ENCODE measurements at regions not wholly inside any gene's neighbourhood (a gene's known extent, or its start where the extent isn't known, plus 50 kb on each side); places are given as distances from the start of the nearest gene placed in this dataset.

- Histone ChIP-seq H2BK15ac (ENCODE audit: low read length) (no peak overlapping the region), H4K5ac (ENCODE audit: insufficient read length, low read depth, low read length) (no peak overlapping the region), H3K4ac (replicated peaks; ENCODE audit: insufficient read length, low read depth, low read length) (no peak overlapping the region), H3K36me3 (ENCODE audit: control insufficient read depth in 2 of 4, insufficient read depth in 4 of 4, low read length in 3 of 4) (no peaks in the 10 kb centered on the region), H3K27me3 (replicated peaks in 1 of 4; ENCODE audit: control insufficient read depth in 3 of 4, extremely low read depth in 1 of 4, insufficient read depth in 3 of 4, low read length in 3 of 4) (peaks cover 5 to 14% (median 10%) of the 10 kb centered on the region in 4 experiments; a peak in 6 of 7 replicates), H3K27ac (ENCODE audit: low read depth, low read length) (no peak overlapping the region), H3K23me2 (ENCODE audit: low read depth, low read length) (no peaks in the 10 kb centered on the region), H2BK12ac (ENCODE audit: low read depth, low read length) (no peak overlapping the region), H4K20me1 (replicated peaks in 1 of 2; ENCODE audit: control insufficient read depth in 1 of 2, insufficient read depth in 2 of 2, low read length in 2 of 2) (no peaks in the 10 kb centered on the region), H3K9ac (replicated peaks in 1 of 4; ENCODE audit: extremely low read depth in 1 of 4, low read depth in 3 of 4, low read length in 3 of 4) (no peak overlapping the region), H3K14ac (ENCODE audit: insufficient read length) (no peak overlapping the region), H3K23ac (ENCODE audit: insufficient read length) (no peak overlapping the region), H3K4me3 (ENCODE audit: extremely low read depth in 1 of 4, insufficient read depth in 2 of 4, low read depth in 3 of 4, low read length in 4 of 4) (no peak overlapping the region), H2AFZ (ENCODE audit: low read length) (no peak overlapping the region), H4K91ac (replicated peaks; ENCODE audit: insufficient read length, low read length) (no peak overlapping the region), H3K9me3 (ENCODE audit: insufficient read depth in 2 of 2, low read depth in 1 of 2, low read length in 1 of 2) (no peaks in the 10 kb centered on the region), H3K56ac (replicated peaks; ENCODE audit: insufficient read length, low read depth, low read length) (no peak overlapping the region), H3K18ac (ENCODE audit: extremely low read depth, low read length) (no peak overlapping the region), H3K79me2 (ENCODE audit: control insufficient read depth in 1 of 2, insufficient read depth in 2 of 2, low read length in 2 of 2) (no peaks in the 10 kb centered on the region), H3K4me1 (replicated peaks in 1 of 4; ENCODE audit: control insufficient read depth in 3 of 4, insufficient read depth in 4 of 4, low read length in 3 of 4) (peaks cover 0 to 3% (median 0%) of the 10 kb centered on the region in 4 experiments; a peak in 1 of 7 replicates), H2AK5ac (ENCODE audit: low read depth, low read length) (no peak overlapping the region), H3K4me2 (ENCODE audit: insufficient read depth in 1 of 2, low read depth in 2 of 2, low read length in 2 of 2) (no peak overlapping the region), H3K79me1 (ENCODE audit: low read depth, low read length) (no peaks in the 10 kb centered on the region), H2BK5ac (ENCODE audit: low read depth, low read length) (no peak overlapping the region), H4K8ac (ENCODE audit: extremely low read depth, insufficient read depth, low read length) (no peak overlapping the region), H2BK20ac (ENCODE audit: low read length) (no peak overlapping the region), H2BK120ac (replicated peaks; ENCODE audit: low read depth, low read length) (no peak overlapping the region)
- WGBS, 2 experiments (ENCODE audit: extremely low coverage in 1 of 2, insufficient coverage in 1 of 2, insufficient read length in 1 of 2, insufficient replicate concordance in 2 of 2, low coverage in 1 of 2, low lambda C conversion rate in 2 of 2, missing lambda C conversion rate in 1 of 2) = 94% methylated on average over 2 of the region's 2 CpGs; no CpG with 5 or more reads in 1 of the 2 experiments
- no peak for TF ChIP-seq MAFK (IDR thresholded peaks at IDR 0.05; ENCODE audit: low read depth, low read length)
- TF ChIP-seq ZNF274 (IDR thresholded peaks at IDR 0.05; ENCODE audit: borderline replicate concordance, extremely low read depth, low read length) = no peak
- FAIRE-seq (no peak), DNase-seq (ENCODE audit: low read depth in 1 of 2, low spot score in 2 of 2) (no peak)
- ChIA-PET CTCF (ENCODE audit: partially characterized antibody) (interaction anchor here (0.6 to 1.2 kb wide), 6 partner anchors 9 to 307 kb away, joined by 3 to 4 read pairs (median 3); no protein-coding TSS in a partner anchor), POLR2A (ENCODE audit: partially characterized antibody) (no interaction called here)
Observed at GRCh38 chr12:114473018-114473417, 67.1 kb upstream of the TBX5 start.
